ENCODE measurements at regions not wholly inside any gene's neighbourhood (a gene's known extent, or its start where the extent isn't known, plus 50 kb on each side); places are given as distances from the start of the nearest gene placed in this dataset.

DNA sequence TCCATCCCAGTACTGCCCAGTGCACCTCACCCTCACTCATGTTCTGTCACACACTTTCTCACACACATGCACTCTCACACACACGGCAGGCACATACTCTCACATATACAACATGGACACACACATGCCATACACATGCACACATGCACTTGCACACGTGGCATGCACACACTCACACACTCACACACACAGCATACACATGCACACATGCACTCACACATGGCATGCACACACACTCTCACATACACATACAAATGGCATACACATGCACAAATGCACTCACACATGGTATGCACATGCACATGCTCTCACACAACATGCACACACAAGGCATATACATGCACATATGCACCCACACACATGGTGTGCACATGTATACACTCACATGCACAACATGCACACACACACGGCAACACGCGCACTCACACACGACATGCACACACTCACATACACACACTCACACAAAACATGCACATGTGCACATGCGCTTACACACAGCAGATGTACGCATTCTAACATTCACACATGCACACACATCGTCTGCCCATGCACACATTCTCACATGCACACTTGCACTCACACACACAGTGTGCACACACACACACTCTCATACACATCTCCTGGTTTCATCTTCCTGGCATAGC, 131.7 kb upstream of the THBS2 start:
- Mint-ChIP-seq H3K4me1 (ENCODE audit: low read depth) (no peaks in the 10 kb centered on the region), H3K9me3 (peaks cover 8% of the 10 kb centered on the region), H3K36me3 (ENCODE audit: low read depth) (no peaks in the 10 kb centered on the region), H3K27ac (no peak overlapping the region), H3K4me3 (no peak overlapping the region), H3K27me3 (peaks cover 18% of the 10 kb centered on the region)
- DNase-seq = no peak

DNA sequence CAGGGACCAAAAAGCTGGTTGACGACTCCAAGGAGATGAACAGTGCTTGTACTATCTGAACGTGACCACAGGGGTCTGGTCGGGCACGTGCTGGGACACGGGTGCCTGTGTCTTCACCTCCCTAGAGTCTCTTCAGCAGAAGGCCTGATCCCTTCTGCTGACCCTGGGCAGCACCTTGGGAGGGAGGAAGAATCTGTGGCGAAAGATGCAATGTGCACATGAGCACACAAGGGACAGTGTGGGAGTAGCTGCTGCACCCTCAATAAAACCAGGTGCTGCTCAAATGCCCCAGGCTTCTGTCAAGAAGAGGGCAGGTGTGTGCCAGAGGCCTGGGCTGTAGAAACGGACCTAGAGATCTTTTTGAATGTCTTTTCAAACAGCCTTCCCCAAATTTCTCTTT, 130.6 kb upstream of the THBS2 start:
- H3K36me3 Mint-ChIP-seq (ENCODE audit: low read depth) = no peaks in the 10 kb centered on the region
- no peak overlapping the region for H3K27ac Mint-ChIP-seq
- H3K9me3 Mint-ChIP-seq = peaks cover 8% of the 10 kb centered on the region
- H3K4me1 Mint-ChIP-seq (ENCODE audit: low read depth) = no peaks in the 10 kb centered on the region
- no peak for DNase-seq
- no peak overlapping the region for H3K4me3 Mint-ChIP-seq
- H3K27me3 Mint-ChIP-seq = peaks cover 18% of the 10 kb centered on the region

DNA sequence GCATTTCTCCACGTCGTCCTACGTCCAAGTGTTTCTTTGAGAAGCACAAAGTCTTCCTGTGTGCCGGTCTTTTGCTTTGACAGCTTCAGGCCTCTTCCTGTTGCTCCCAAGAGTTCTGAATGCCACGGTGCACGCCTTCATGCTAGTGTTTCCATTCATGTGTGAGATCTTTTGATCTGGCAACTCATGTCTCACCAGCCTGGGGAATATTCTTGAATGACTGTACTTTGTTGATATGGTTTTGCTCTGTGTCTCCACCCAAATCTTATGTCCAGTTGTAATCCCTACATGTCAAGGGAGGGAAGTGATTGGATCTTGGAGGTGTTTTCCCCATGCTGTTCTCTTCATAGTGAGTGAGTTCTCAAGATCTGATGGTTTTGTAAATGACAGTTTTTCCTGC, 129.6 kb upstream of the THBS2 start:
- Mint-ChIP-seq H3K9me3 (peaks cover 8% of the 10 kb centered on the region), H3K27ac (no peak overlapping the region), H3K27me3 (peaks cover 23% of the 10 kb centered on the region), H3K4me3 (no peak overlapping the region), H3K4me1 (ENCODE audit: low read depth) (no peaks in the 10 kb centered on the region), H3K36me3 (ENCODE audit: low read depth) (no peaks in the 10 kb centered on the region)
- no peak for DNase-seq

DNA sequence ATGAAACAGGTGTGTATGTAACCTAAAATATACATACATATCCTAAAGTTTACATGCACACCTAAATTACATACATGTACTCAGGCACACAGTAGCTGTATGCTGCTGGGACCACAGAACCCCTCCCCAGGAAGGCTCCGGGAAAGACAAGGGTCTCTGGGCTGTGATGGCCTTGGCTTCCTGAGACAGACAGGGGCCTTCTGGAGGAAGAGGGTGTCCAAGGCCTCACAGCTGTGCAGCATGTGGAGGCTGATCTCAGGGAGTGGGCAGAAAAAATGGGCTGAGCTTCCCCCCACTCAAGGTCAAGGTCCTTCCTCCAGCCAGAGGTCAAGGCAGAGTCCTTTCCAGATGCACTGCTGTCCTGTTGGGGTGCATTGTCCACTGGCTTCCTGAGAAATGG, 129.1 kb upstream of the THBS2 start:
- Mint-ChIP-seq H3K4me1 (ENCODE audit: low read depth) (no peaks in the 10 kb centered on the region), H3K9me3 (peaks cover 9% of the 10 kb centered on the region), H3K4me3 (no peak overlapping the region), H3K27ac (no peak overlapping the region), H3K27me3 (peaks cover 21% of the 10 kb centered on the region), H3K36me3 (ENCODE audit: low read depth) (no peaks in the 10 kb centered on the region)
- no peak for DNase-seq

DNA sequence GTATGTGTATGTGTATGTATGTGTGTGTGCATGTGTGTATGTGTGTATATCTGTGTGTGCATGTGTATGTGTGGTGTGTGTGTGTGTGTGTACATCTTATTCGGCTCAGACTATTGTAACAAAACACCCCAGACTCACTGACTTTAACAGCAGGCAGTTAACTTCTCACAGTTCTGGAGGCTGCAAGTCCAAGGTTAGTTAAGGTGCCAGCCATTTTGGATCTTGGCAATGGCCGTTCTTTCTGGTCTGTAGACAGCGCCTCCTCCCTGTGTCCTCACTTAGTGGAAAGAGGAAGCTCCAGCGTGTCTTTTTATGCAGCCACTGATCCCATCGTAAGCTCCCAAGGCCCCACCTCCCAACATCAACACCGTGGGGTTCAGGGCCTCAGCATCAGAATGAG, 128.3 kb upstream of the THBS2 start:
- Mint-ChIP-seq H3K4me1 (ENCODE audit: low read depth) (no peaks in the 10 kb centered on the region), H3K4me3 (no peak overlapping the region), H3K36me3 (ENCODE audit: low read depth) (no peaks in the 10 kb centered on the region), H3K9me3 (peaks cover 13% of the 10 kb centered on the region), H3K27ac (no peak overlapping the region), H3K27me3 (peaks cover 20% of the 10 kb centered on the region)
- no peak for DNase-seq

DNA sequence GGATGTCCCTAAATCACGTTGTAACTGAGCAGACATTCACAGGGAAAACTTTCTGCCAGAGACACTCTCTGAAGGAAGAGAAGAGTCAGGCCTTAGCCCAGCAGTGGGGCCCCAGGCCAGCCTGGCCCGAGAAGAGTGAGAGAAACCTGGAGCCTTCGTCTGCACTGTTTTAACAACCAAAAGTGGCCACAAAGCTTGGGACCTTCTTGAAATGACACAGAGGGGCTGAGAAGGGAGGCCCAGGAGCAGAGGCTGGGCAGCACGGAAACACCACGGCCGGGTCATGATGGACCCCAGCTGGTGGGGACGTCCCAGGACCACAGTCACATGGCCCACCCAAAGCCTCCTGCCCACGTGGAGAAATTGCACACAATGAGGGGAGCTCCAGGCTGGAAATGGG, 126.8 kb upstream of the THBS2 start:
- H3K4me1 Mint-ChIP-seq (ENCODE audit: low read depth) = no peaks in the 10 kb centered on the region
- H3K27me3 Mint-ChIP-seq = peaks cover 20% of the 10 kb centered on the region
- no peak for DNase-seq
- H3K36me3 Mint-ChIP-seq (ENCODE audit: low read depth) = no peaks in the 10 kb centered on the region
- H3K27ac Mint-ChIP-seq = no peak overlapping the region
- peaks cover 22% of the 10 kb centered on the region for H3K9me3 Mint-ChIP-seq
- H3K4me3 Mint-ChIP-seq = no peak overlapping the region

DNA sequence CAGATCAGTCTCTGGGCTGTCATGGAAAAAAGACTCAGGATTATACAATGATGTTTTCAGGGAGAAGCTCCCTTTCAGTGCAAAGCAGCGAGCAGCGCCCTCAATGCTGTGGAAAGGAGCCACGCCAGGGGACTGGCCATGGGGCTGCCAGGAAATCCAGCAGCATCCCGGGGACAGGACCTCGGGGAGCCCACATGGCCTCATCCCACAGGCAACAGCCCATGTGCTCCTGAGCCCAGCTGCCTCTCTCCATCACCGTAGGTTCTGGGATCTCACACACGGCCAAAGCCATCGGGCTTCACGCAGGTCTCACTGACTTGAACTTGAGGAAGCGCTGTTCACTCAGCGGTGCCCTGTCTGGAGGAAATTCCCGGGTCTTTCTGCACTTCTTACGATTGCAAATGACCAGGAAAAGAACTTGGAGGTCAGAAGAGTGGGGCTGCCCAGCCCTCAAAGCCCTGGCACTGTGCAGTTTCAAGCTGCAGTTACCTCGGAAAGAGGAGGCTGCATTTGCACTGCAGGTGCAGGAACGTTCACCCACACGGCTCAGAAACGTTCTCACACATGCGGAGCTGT, 125.9 kb upstream of the THBS2 start:
- Mint-ChIP-seq H3K27me3 (peaks cover 20% of the 10 kb centered on the region), H3K27ac (no peak overlapping the region), H3K9me3 (peaks cover 22% of the 10 kb centered on the region), H3K36me3 (ENCODE audit: low read depth) (no peaks in the 10 kb centered on the region), H3K4me1 (ENCODE audit: low read depth) (no peaks in the 10 kb centered on the region), H3K4me3 (no peak overlapping the region)
- DNase-seq = no peak

DNA sequence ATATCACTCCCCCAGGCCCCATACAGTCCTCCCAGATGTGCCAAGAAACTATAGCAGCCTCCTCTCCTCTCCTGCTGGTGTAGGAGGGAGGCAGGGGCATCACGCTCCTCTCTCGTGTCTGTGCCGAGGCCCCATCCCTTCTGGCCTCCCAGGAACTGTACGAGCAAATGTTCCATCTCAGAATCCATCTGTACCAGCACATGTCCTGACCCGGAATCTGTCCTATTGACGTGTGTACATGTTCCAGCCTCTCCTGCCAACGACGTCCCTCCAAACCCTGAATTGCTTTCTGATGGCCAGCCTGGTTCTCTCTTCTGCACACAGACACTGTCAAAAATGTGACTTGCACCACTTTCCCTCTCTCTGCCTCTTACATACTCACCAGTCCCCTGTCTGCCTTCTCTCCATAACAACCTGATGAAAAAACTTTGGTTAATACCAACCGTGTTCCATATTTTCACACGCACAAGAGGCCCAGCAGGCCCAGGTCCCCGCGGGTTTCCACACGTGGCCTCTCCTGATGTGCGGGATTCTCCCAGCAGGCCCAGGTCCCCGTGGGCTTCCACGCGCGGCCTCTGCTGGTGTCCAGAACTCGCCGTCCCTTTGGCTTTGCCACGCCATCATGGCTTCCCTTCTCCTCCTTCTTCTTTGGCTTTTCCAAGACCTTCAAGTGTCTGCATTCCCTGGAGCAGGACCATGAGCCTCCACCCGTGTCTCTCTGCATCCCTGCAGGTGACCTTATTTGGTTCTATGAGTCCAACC, 125.2 kb upstream of the THBS2 start:
- Mint-ChIP-seq H3K27me3 (peaks cover 20% of the 10 kb centered on the region), H3K9me3 (peaks cover 19% of the 10 kb centered on the region), H3K36me3 (ENCODE audit: low read depth) (no peaks in the 10 kb centered on the region), H3K27ac (no peak overlapping the region), H3K4me3 (no peak overlapping the region), H3K4me1 (ENCODE audit: low read depth) (no peaks in the 10 kb centered on the region)
- DNase-seq = no peak

DNA sequence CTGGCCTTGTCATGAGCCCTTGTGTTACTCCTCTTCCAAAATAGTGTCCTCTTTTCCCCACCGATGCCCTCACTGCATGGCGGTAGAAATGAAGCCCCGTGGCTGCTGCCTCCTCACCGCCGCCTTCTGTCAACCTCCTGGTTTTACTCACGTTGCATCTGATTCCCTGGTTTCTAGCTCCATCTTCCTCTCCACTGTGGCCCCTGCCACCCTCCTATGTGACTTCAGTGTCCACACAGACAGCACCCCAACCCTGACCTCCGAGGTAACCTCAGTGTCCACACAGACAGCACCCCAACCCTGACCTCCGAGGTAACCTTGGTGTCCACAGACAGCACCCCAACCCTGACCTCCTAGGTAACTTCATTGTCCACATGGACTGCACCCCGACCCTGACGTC, 122.8 kb upstream of the THBS2 start:
- peaks cover 14% of the 10 kb centered on the region for H3K9me3 Mint-ChIP-seq
- H3K27me3 Mint-ChIP-seq = peaks cover 20% of the 10 kb centered on the region
- no peak overlapping the region for H3K27ac Mint-ChIP-seq
- no peak overlapping the region for H3K4me3 Mint-ChIP-seq
- DNase-seq = no peak
- no peaks in the 10 kb centered on the region for H3K36me3 Mint-ChIP-seq (ENCODE audit: low read depth)
- no peaks in the 10 kb centered on the region for H3K4me1 Mint-ChIP-seq (ENCODE audit: low read depth)

DNA sequence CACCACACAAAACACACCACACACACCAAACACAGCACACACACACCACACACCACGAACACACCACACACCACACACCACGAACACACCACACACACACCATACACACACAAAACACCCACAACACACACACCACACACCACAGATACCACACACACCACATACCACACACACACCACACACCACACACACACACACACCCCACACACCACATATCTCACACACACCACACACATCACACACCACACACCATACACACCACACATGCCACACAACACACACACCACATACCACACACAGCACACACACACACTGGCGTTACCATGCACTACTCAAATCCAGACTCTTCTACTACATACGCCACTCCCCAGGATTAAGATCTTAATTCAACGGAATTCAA, 118.9 kb upstream of the THBS2 start:
- H3K36me3 Mint-ChIP-seq (ENCODE audit: low read depth) = no peaks in the 10 kb centered on the region
- no peak overlapping the region for H3K27ac Mint-ChIP-seq
- H3K9me3 Mint-ChIP-seq = peaks cover 11% of the 10 kb centered on the region
- no peak for DNase-seq
- no peak overlapping the region for H3K4me3 Mint-ChIP-seq
- peaks cover 6% of the 10 kb centered on the region for H3K27me3 Mint-ChIP-seq
- H3K4me1 Mint-ChIP-seq (ENCODE audit: low read depth) = no peaks in the 10 kb centered on the region

DNA sequence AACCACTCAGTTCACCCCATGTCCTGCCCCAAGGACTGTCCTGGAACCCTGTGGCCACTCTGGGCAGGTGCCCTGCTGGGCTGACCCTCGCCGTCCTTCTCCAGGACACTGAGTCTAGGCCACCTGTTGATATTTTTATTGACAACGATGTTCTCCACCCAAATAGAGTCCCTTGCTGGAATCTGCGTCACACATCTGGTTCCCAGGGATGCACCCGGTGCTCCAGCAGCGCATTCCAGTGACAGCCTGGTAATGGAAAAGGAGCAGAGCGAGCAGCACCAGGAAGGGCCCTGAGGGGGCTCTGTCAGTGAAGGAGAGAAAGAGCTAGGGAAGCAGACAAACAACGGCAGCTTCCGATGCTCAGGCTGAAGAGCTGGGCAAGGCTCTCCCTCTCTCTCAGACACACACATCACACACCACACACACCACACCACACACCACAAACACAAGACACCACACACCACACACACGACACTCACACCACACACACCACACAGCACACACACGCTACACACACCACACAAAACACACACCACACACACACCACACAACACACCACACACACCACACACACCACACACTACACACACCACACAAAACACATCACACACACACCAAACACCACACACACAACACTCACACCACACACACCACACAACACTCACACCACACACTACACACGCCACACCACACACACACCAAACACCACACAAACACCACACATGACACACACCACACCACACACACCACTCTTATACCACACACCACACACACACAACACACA, 117.9 kb upstream of the THBS2 start:
- H3K27ac Mint-ChIP-seq = peak overlapping the region; percentile 36
- H3K4me1 Mint-ChIP-seq (ENCODE audit: low read depth) = no peaks in the 10 kb centered on the region
- peaks cover 8% of the 10 kb centered on the region for H3K9me3 Mint-ChIP-seq

DNA sequence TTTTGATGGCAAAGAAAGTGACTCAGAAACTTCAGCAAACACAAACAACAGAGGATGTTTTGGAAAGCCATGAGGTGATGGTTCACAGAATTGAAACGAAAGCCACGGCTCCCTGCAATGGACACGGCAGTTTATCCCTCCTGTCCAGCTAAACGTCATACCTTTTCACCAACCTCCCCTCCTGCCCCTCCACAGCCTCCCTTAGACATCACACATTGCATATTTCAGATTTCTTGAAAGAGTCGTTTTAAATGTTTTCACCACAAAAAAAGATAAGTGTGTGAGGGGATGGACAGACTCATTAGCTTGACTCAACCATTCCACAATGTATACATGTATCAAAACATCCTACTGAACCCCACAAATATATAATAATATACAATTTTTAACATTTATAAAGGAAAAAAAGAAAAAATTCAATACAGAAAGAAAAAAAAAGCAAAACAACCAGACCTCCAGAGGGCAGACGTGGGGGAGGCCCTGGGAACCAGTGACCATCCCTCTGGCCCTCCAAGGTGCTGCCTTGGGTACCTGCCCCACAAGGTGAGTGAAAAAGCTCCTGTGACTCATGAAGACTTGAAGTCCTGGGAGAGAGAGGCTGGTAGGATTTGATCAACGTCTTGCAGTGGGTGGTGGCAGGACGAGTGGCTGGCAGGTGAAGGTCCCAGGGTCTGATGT, 117.2 kb upstream of the THBS2 start:
- Mint-ChIP-seq H3K9me3 (peaks cover 3% of the 10 kb centered on the region), H3K4me1 (ENCODE audit: low read depth) (no peaks in the 10 kb centered on the region), H3K27ac (no peak overlapping the region), H3K27me3 (no peaks in the 10 kb centered on the region), H3K36me3 (ENCODE audit: low read depth) (no peaks in the 10 kb centered on the region), H3K4me3 (no peak overlapping the region)
- no peak for DNase-seq

More for the DNA sequence above, 117.9 kb upstream of the THBS2 start:
- peaks cover 3% of the 10 kb centered on the region for H3K27me3 Mint-ChIP-seq
- H3K4me3 Mint-ChIP-seq = no peak overlapping the region
- no peaks in the 10 kb centered on the region for H3K36me3 Mint-ChIP-seq (ENCODE audit: low read depth)
- no peak for DNase-seq

DNA sequence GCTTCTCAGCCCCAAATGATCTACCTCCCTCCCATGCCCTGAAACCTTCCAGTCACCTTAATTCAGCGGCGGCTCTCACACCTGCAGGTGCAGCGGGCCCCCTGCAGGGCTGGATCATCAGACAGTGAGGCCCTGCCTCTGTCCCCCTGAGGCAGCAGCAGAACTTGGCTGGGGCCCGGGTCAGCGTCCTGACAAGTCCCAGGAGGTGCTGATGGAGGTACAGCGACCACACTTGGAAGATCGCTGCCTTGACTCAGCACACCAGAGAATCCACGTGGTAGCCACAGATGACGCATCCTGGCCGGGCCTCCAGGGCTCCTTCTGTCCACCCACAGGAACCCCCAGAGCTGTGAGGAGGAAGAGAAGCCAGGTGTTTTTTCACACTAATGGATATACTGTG, 116.4 kb upstream of the THBS2 start:
- Mint-ChIP-seq H3K4me1 (ENCODE audit: low read depth) (no peaks in the 10 kb centered on the region), H3K27me3 (no peaks in the 10 kb centered on the region), H3K36me3 (ENCODE audit: low read depth) (no peaks in the 10 kb centered on the region), H3K4me3 (no peak overlapping the region), H3K9me3 (no peaks in the 10 kb centered on the region), H3K27ac (no peak overlapping the region)
- no peak for DNase-seq

DNA sequence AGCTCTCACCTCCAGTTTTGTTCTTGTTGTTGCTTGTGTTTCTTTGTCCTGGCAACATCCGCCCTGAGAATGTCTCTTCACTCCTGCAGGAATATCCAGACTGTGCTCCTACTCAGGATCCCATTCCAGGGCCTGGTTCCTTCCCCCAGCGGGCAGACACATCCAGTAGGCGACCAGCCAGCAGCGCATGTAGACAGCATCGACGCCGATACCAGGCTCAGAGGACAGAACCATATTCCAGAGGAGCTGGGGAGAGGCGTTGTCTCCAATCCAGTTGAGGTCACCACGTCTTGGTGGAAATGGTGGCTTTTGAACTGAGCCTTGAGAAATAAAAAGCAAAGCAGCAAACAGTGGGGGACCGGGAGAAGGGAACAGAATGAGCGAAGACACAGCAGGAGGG, 114.6 kb upstream of the THBS2 start:
- H3K9me3 Mint-ChIP-seq = no peaks in the 10 kb centered on the region
- no peak overlapping the region for H3K27ac Mint-ChIP-seq
- H3K36me3 Mint-ChIP-seq (ENCODE audit: low read depth) = no peaks in the 10 kb centered on the region
- H3K27me3 Mint-ChIP-seq = no peaks in the 10 kb centered on the region
- no peak overlapping the region for H3K4me3 Mint-ChIP-seq
- no peaks in the 10 kb centered on the region for H3K4me1 Mint-ChIP-seq (ENCODE audit: low read depth)
- no peak for DNase-seq

Data from activated T-cell treated with anti-CD3 and anti-CD28 coated beads, Interleukin-2, amount 50 U/mL, for 24 hours (primary cell).